ENCODE measurements at regions not wholly inside any gene's neighbourhood (a gene's known extent, or its start where the extent isn't known, plus 50 kb on each side); places are given as distances from the start of the nearest gene placed in this dataset.

- ATAC-seq (ENCODE audit: insufficient number of reproducible peaks, low FRiP score, low read depth) (no peak), DNase-seq (ENCODE audit: low spot score) (no peak)
- no peaks in the 10 kb centered on the region for H3K27me3 ChIP-seq (replicated peaks; ENCODE audit: insufficient read depth)
- no peak for TF ChIP-seq CTCF (IDR thresholded peaks at IDR 0.05)
- no peaks in the 10 kb centered on the region for H3K4me1 ChIP-seq (ENCODE audit: control insufficient read depth in 1 of 2, low read depth in 2 of 2)
- H3K36me3 ChIP-seq: no peaks in the 10 kb centered on the region
- H3K27ac ChIP-seq: no peak overlapping the region
- H3K4me3 ChIP-seq: no peak overlapping the region
- H3K9me3 ChIP-seq: peaks cover 10% of the 10 kb centered on the region
Observed at GRCh38 chr1:214120191-214120590, 132.4 kb downstream of the PROX1 start.

DNA sequence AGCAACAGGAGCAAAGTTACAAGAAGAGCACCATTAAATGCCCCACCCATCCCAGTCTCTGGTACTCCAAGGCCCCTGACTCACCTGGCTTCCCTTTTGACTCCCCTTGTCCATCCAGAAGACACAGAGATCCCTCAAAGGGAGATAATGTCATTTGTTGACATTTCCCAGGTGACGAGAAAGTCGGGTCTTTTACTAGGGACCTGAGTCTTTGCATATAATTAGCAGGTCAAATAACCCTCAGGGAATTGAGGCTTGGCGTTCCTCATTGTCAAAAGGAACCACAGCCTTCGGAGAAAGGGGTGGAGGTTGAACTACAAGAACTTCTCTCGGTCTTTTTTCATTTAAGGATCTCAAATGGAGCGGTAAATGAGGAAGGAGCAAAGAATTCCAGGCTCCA lies 133.2 kb downstream of the PROX1 start:
- ATAC-seq (ENCODE audit: insufficient number of reproducible peaks, low FRiP score, low read depth) (no peak), DNase-seq (ENCODE audit: low spot score) (no peak)
- H3K36me3 ChIP-seq: no peaks in the 10 kb centered on the region
- H3K9me3 ChIP-seq: peaks cover 10% of the 10 kb centered on the region
- H3K27me3 ChIP-seq (replicated peaks; ENCODE audit: insufficient read depth): no peaks in the 10 kb centered on the region
- H3K4me3 ChIP-seq: no peak overlapping the region
- no peak for TF ChIP-seq CTCF (IDR thresholded peaks at IDR 0.05)
- no peak overlapping the region for H3K27ac ChIP-seq
- H3K4me1 ChIP-seq (ENCODE audit: control insufficient read depth in 1 of 2, low read depth in 2 of 2): no peaks in the 10 kb centered on the region

DNA sequence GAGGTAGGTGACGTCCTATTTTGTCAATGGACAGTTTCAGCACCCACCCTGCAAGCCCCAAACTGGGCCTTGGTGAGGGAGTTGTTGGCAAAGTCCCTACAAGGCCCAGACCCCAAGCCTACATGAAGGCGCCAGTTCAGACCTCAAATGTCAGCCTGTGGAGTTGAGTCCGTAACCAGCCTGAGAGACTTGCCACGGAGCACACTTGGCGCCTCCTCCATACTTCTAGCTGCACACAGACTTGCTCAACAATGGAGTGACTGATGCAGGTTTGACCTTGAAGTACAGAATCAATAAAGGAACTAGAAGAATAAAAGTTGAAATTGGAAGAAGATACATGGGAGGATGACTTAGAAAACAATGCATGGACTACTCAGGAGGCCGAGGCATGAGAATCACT lies 134.3 kb downstream of the PROX1 start:
- no peaks in the 10 kb centered on the region for H3K27me3 ChIP-seq (replicated peaks; ENCODE audit: insufficient read depth)
- TF ChIP-seq CTCF (IDR thresholded peaks at IDR 0.05): no peak
- peaks cover 10% of the 10 kb centered on the region for H3K9me3 ChIP-seq
- ATAC-seq (ENCODE audit: insufficient number of reproducible peaks, low FRiP score, low read depth): no peak
- DNase-seq (ENCODE audit: low spot score): no peak
- H3K4me1 ChIP-seq (ENCODE audit: control insufficient read depth in 1 of 2, low read depth in 2 of 2): no peaks in the 10 kb centered on the region
- no peaks in the 10 kb centered on the region for H3K36me3 ChIP-seq
- H3K27ac ChIP-seq: no peak overlapping the region
- no peak overlapping the region for H3K4me3 ChIP-seq

DNA sequence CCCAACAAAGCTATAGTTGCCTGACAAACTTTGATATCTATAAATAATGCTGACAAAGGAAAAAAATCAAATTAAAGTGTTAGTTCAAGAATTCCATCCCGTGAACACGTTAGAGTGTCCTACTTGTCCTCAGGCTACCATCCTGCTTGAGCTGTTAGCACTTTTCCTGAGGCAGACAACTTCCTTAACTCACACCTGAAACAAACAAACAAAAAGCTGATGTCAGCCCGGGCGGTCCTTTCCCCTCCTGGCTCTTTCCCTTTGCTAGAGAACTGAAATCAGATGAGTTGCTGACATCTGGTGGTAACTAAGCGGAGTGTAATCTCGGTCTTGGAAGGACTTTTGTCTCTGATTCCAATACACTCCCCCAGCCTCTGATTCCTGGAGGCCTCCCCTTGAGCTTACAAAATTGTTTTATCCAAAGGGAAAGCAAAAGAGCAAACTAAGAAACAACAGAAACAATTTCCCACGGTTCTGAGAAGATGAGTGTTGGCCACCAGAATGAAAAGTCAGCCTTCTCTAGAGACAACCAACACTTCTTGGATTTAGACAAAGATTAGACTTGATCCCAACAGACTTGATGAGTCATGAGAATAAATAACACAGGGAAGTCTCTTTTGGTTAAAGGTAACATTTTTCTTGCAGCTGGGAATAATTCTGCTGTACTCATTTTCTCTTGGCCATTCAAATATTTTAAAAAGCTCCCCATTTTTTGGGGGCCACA lies 135.4 kb downstream of the PROX1 start:
- Histone ChIP-seq H3K4me3 (peak overlapping the region; percentile 27), H3K36me3 (no peaks in the 10 kb centered on the region), H3K27ac (no peak overlapping the region), H3K27me3 (replicated peaks; ENCODE audit: insufficient read depth) (no peaks in the 10 kb centered on the region), H3K4me1 (ENCODE audit: control insufficient read depth in 1 of 2, low read depth in 2 of 2) (no peaks in the 10 kb centered on the region), H3K9me3 (peaks cover 3% of the 10 kb centered on the region)
- peak; percentile 17 for TF ChIP-seq CTCF (IDR thresholded peaks at IDR 0.05)
- DNase-seq (ENCODE audit: low spot score) (no peak), ATAC-seq (ENCODE audit: insufficient number of reproducible peaks, low FRiP score, low read depth) (no peak)

GRCh38 chr1:214124281-214124805 lies 136.6 kb downstream of the PROX1 start:
- H3K4me1 ChIP-seq (ENCODE audit: control insufficient read depth in 1 of 2, low read depth in 2 of 2): no peaks in the 10 kb centered on the region
- DNase-seq (ENCODE audit: low spot score): no peak
- no peak for ATAC-seq (ENCODE audit: insufficient number of reproducible peaks, low FRiP score, low read depth)
- no peaks in the 10 kb centered on the region for H3K9me3 ChIP-seq
- no peak for TF ChIP-seq CTCF (IDR thresholded peaks at IDR 0.05)
- no peak overlapping the region for H3K4me3 ChIP-seq
- H3K27ac ChIP-seq: no peak overlapping the region
- H3K36me3 ChIP-seq: no peaks in the 10 kb centered on the region
- no peaks in the 10 kb centered on the region for H3K27me3 ChIP-seq (replicated peaks; ENCODE audit: insufficient read depth)
